NT2/D1 (cell line): ENCODE measurements at regions not wholly inside any gene's neighbourhood (a gene's known extent, or its start where the extent isn't known, plus 50 kb on each side); places are given as distances from the start of the nearest gene placed in this dataset.

Source experiments
- SUZ12 ChIP-seq: IDR thresholded peaks from 2 replicates; pipeline ENCODE4 v1.6.1; 2011; ENCODE audit not compliant: insufficient read length, insufficient read depth; ENCODE audit errors: extremely low read depth
- YY1 ChIP-seq: IDR thresholded peaks from 2 replicates; pipeline ENCODE4 v1.6.1; 2011; ENCODE audit not compliant: insufficient read length, insufficient read depth
- ZNF274 ChIP-seq: IDR thresholded peaks from 2 replicates; pipeline ENCODE4 v1.6.1; 2011; ENCODE audit warnings: mild to moderate bottlenecking, low read depth, low read length

DNA sequence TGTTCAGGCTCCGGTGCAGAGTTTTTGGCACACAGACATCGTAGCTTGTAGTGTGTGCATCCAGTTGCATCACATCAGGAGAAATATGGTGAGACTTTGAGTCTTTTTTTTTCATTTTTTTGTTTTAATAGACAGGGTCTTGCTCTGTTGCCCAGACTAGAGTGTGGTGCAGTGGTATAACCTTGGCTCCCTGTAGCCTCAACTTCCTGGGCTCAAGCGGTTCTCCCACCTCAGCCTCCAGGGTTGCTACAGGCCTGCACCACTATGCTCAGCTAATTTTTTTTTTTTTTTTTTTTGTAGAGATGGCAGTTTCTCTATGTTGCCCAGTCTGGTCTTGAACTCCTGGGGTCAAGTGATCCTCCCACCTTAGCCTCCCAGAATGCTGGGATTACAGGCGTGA, 51.1 kb upstream of the TEX264 start:
- TF ChIP-seq YY1 (no peak), ZNF274 (no peak), SUZ12 (no peak)
